ENCODE measurements at regions not wholly inside any gene's neighbourhood (a gene's known extent, or its start where the extent isn't known, plus 50 kb on each side); places are given as distances from the start of the nearest gene placed in this dataset.

DNA sequence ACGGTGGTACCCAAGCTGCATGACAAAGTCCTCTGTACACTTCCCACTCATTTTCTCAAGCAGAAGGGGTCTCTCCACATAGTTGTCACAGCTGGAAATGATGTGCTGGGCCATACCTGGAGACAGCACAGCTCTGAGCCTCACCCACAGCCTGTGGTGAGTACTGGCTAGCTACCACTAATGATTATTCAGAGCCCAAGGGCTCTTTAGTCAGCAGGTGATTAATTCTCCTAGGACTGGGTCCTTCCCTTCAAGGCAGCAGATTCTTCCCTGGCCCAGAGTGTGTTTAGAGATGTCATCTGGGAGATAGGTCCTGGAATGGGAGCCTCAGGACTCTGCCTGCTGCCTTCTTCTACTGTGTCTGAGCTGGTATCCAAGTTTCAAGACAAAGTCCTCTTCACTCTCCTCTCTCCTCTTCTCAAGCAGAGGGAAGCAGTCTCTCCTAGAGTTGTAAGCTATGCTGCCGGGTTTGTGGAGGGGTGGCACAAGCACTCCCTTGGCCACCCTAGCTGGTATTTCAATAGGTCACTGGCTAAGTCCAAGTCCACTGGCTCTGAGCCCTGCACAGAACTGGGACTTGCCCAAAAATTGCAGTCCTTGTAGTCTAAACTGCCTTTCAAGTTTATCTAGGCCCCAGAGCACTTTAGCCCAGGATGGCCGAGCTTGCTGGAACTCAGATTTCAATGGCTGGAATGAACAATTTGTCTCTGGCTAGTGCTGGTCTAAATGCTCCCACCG, 49.8 kb upstream of the VGLL2 start:
- TF ChIP-seq POLR2AphosphoS5 (IDR thresholded peaks at IDR 0.05; ENCODE audit: low read depth, low read length) (no peak), POU2F2 (IDR thresholded peaks at IDR 0.05; ENCODE audit: low read depth, low read length) (no peak)

All from GM12891 (cell line).